SJSA1 (cell line): ENCODE measurements at regions not wholly inside any gene's neighbourhood (a gene's known extent, or its start where the extent isn't known, plus 50 kb on each side); places are given as distances from the start of the nearest gene placed in this dataset.

Experiments
- DNase-seq, 2 experiments: peaks; one replicate each; pipeline ENCODE4 v3.0.0-alpha.2; 2015 to 2020; ENCODE audit warnings: low spot score in 2 of 2, low read depth in 1 of 2
- H3K27ac ChIP-seq: fragments of 250-450 bp; sonication (Bioruptor Pico); 2 replicates; pipeline ENCODE4 v1.5.1; 2020; ENCODE audit warnings: mild to moderate bottlenecking, moderate library complexity
- H3K27me3 ChIP-seq: fragments of 250-450 bp; sonication (Bioruptor Pico); replicated peaks from 2 replicates; pipeline ENCODE4 v1.5.1; 2020; ENCODE audit warnings: mild to moderate bottlenecking, moderate library complexity
- H3K36me3 ChIP-seq: fragments of 250-450 bp; sonication (Bioruptor Pico); 2 replicates; pipeline ENCODE4 v1.5.1; 2020; ENCODE audit warnings: mild to moderate bottlenecking
- H3K4me1 ChIP-seq: fragments of 250-450 bp; sonication (Bioruptor Pico); replicated peaks from 2 replicates; pipeline ENCODE4 v1.6.1; 2021; ENCODE audit warnings: mild to moderate bottlenecking
- H3K4me3 ChIP-seq: fragments of 250-450 bp; sonication (Bioruptor Pico); 2 replicates; pipeline ENCODE4 v1.5.1; 2020; ENCODE audit warnings: mild to moderate bottlenecking
- H3K9me3 ChIP-seq: fragments of 250-450 bp; sonication (Bioruptor Pico); replicated peaks from 2 replicates; pipeline ENCODE4 v1.5.1; 2020; ENCODE audit warnings: mild to moderate bottlenecking

- Histone ChIP-seq H3K27ac (no peak overlapping the region), H3K4me1 (no peaks in the 10 kb centered on the region), H3K9me3 (no peaks in the 10 kb centered on the region), H3K4me3 (no peak overlapping the region), H3K27me3 (peaks cover 34% of the 10 kb centered on the region), H3K36me3 (no peaks in the 10 kb centered on the region)
- DNase-seq, result no peak
Observed at GRCh38 chr12:113747017-113747416, 219.1 kb downstream of the RBM19 start.

GRCh38 chr12:113744802-113745395 is 221.2 kb downstream of the RBM19 start:
- H3K36me3 ChIP-seq, result no peaks in the 10 kb centered on the region

GRCh38 chr12:113742801-113743200 is 223.3 kb downstream of the RBM19 start:
- Histone ChIP-seq H3K9me3 (no peaks in the 10 kb centered on the region), H3K4me1 (no peaks in the 10 kb centered on the region), H3K27me3 (peaks cover 33% of the 10 kb centered on the region; the same call in 1 of the 2 replicates), H3K4me3 (no peak overlapping the region), H3K27ac (no peak overlapping the region), H3K36me3 (no peaks in the 10 kb centered on the region)
- no peak for DNase-seq

More at GRCh38 chr12:113744802-113745395, 221.2 kb downstream of the RBM19 start:
- Histone ChIP-seq H3K27me3 (peaks cover 31% of the 10 kb centered on the region; the same call in 1 of the 2 replicates), H3K4me3 (no peak overlapping the region), H3K9me3 (no peaks in the 10 kb centered on the region), H3K27ac (no peak overlapping the region), H3K4me1 (no peaks in the 10 kb centered on the region)
- no peak for DNase-seq

GRCh38 chr12:113740699-113741098 is 225.4 kb downstream of the RBM19 start:
- no peaks in the 10 kb centered on the region for H3K36me3 ChIP-seq
- peaks cover 13% of the 10 kb centered on the region; the same call in 1 of the 2 replicates for H3K27me3 ChIP-seq
- H3K27ac ChIP-seq, result no peak overlapping the region
- DNase-seq, result no peak
- H3K4me1 ChIP-seq, result no peaks in the 10 kb centered on the region
- no peaks in the 10 kb centered on the region for H3K9me3 ChIP-seq
- no peak overlapping the region for H3K4me3 ChIP-seq

- H3K27me3 ChIP-seq, result 0 out of 2 replicates have a peak, but pooled peaks cover 3% of the 10 kb centered on the region
- no peak overlapping the region for H3K27ac ChIP-seq
- DNase-seq, result no peak
- no peaks in the 10 kb centered on the region for H3K9me3 ChIP-seq
- H3K4me1 ChIP-seq, result peaks cover 6% of the 10 kb centered on the region; the same call in 1 of the 2 replicates
- no peaks in the 10 kb centered on the region for H3K36me3 ChIP-seq
- no peak overlapping the region for H3K4me3 ChIP-seq
Observed at GRCh38 chr12:113735131-113735530, 231.0 kb downstream of the RBM19 start.

- 0 out of 2 replicates have a peak, but pooled peaks cover 3% of the 10 kb centered on the region for H3K27me3 ChIP-seq
- H3K9me3 ChIP-seq, result no peaks in the 10 kb centered on the region
- H3K36me3 ChIP-seq, result no peaks in the 10 kb centered on the region
- H3K4me1 ChIP-seq, result peaks cover 6% of the 10 kb centered on the region; the same call in 1 of the 2 replicates
- no peak for DNase-seq
- H3K4me3 ChIP-seq, result no peak overlapping the region
- no peak overlapping the region for H3K27ac ChIP-seq
Observed at GRCh38 chr12:113734503-113734902, 231.6 kb downstream of the RBM19 start.

- H3K36me3 ChIP-seq, result no peaks in the 10 kb centered on the region
- no peak overlapping the region for H3K27ac ChIP-seq
- no peak overlapping the region for H3K4me3 ChIP-seq
- peaks cover 18% of the 10 kb centered on the region for H3K4me1 ChIP-seq
- H3K9me3 ChIP-seq, result no peaks in the 10 kb centered on the region
- H3K27me3 ChIP-seq, result no peaks in the 10 kb centered on the region
- DNase-seq, result no peak
Observed at GRCh38 chr12:113732916-113733315, 233.2 kb downstream of the RBM19 start.

- peaks cover 37% of the 10 kb centered on the region for H3K4me1 ChIP-seq
- DNase-seq, result peak; percentile 89 to 91
- H3K9me3 ChIP-seq, result no peaks in the 10 kb centered on the region; the same call in 1 of the 2 replicates
- H3K4me3 ChIP-seq, result no peak overlapping the region
- no peaks in the 10 kb centered on the region for H3K36me3 ChIP-seq
- peak overlapping the region; percentile 86 for H3K27ac ChIP-seq
- no peaks in the 10 kb centered on the region for H3K27me3 ChIP-seq
Observed at GRCh38 chr12:113727651-113728061, 238.5 kb downstream of the RBM19 start.

- H3K4me3 ChIP-seq, result no peak overlapping the region
- DNase-seq, result no peak
- no peaks in the 10 kb centered on the region; the same call in 1 of the 2 replicates for H3K9me3 ChIP-seq
- no peaks in the 10 kb centered on the region for H3K27me3 ChIP-seq
- no peaks in the 10 kb centered on the region for H3K36me3 ChIP-seq
- H3K4me1 ChIP-seq, result peaks cover 32% of the 10 kb centered on the region
- H3K27ac ChIP-seq, result peak overlapping the region; percentile 86
Observed at GRCh38 chr12:113726254-113726819, 239.8 kb downstream of the RBM19 start.

- Histone ChIP-seq H3K27me3 (no peaks in the 10 kb centered on the region), H3K4me3 (no peak overlapping the region), H3K9me3 (no peaks in the 10 kb centered on the region; the same call in 1 of the 2 replicates), H3K4me1 (peaks cover 40% of the 10 kb centered on the region), H3K27ac (no peak overlapping the region), H3K36me3 (no peaks in the 10 kb centered on the region)
- DNase-seq, result no peak
Observed at GRCh38 chr12:113725557-113725876, 240.6 kb downstream of the RBM19 start.

GRCh38 chr12:113724794-113725556 is 241.2 kb downstream of the RBM19 start:
- H3K4me1 ChIP-seq, result peaks cover 40% of the 10 kb centered on the region

GRCh38 chr12:113723631-113724030 is 242.5 kb downstream of the RBM19 start:
- Histone ChIP-seq H3K27ac (no peak overlapping the region), H3K27me3 (no peaks in the 10 kb centered on the region), H3K4me1 (peaks cover 36% of the 10 kb centered on the region), H3K4me3 (no peak overlapping the region), H3K9me3 (no peaks in the 10 kb centered on the region; the same call in 1 of the 2 replicates), H3K36me3 (no peaks in the 10 kb centered on the region)
- no peak for DNase-seq

More at GRCh38 chr12:113724794-113725556, 241.2 kb downstream of the RBM19 start:
- DNase-seq, result no peak
- H3K27ac ChIP-seq, result no peak overlapping the region
- no peak overlapping the region for H3K4me3 ChIP-seq
- no peaks in the 10 kb centered on the region for H3K36me3 ChIP-seq
- no peaks in the 10 kb centered on the region for H3K27me3 ChIP-seq
- H3K9me3 ChIP-seq, result no peaks in the 10 kb centered on the region; the same call in 1 of the 2 replicates

- H3K4me3 ChIP-seq, result no peak overlapping the region
Observed at GRCh38 chr12:113722747-113723146, 243.4 kb downstream of the RBM19 start.

GRCh38 chr12:113720629-113721028 is 245.5 kb downstream of the RBM19 start:
- no peak overlapping the region for H3K4me3 ChIP-seq
- H3K36me3 ChIP-seq, result no peaks in the 10 kb centered on the region
- H3K4me1 ChIP-seq, result peaks cover 9% of the 10 kb centered on the region
- peaks cover 3% of the 10 kb centered on the region; the same call in 1 of the 2 replicates for H3K27me3 ChIP-seq
- H3K9me3 ChIP-seq, result no peaks in the 10 kb centered on the region
- H3K27ac ChIP-seq, result no peak overlapping the region
- no peak for DNase-seq

More at GRCh38 chr12:113722747-113723146, 243.4 kb downstream of the RBM19 start:
- no peak for DNase-seq
- no peaks in the 10 kb centered on the region for H3K36me3 ChIP-seq
- H3K9me3 ChIP-seq, result no peaks in the 10 kb centered on the region; the same call in 1 of the 2 replicates
- H3K27ac ChIP-seq, result no peak overlapping the region
- no peaks in the 10 kb centered on the region for H3K27me3 ChIP-seq
- peaks cover 27% of the 10 kb centered on the region for H3K4me1 ChIP-seq
